ENCODE measurements at regions not wholly inside any gene's neighbourhood (a gene's known extent, or its start where the extent isn't known, plus 50 kb on each side); places are given as distances from the start of the nearest gene placed in this dataset.

- H3K27ac Mint-ChIP-seq = no peak overlapping the region
- ATAC-seq (replicated peaks) = no peak
- no peaks in the 10 kb centered on the region for H3K4me1 Mint-ChIP-seq
- no peaks in the 10 kb centered on the region for H3K36me3 Mint-ChIP-seq (ENCODE audit: low read depth)
- peaks cover 5% of the 10 kb centered on the region for H3K9me3 Mint-ChIP-seq
- no peak overlapping the region for H3K4me3 Mint-ChIP-seq
- peaks cover 12% of the 10 kb centered on the region for H3K27me3 Mint-ChIP-seq
These were observed 401.5 kb downstream of the NPHP4 start for GRCh38 chr1:5590717-5591116.

- Mint-ChIP-seq H3K36me3 (ENCODE audit: low read depth) (no peaks in the 10 kb centered on the region), H3K9me3 (peaks cover 5% of the 10 kb centered on the region), H3K4me3 (no peak overlapping the region)
These were observed 405.6 kb downstream of the NPHP4 start for GRCh38 chr1:5586629-5587028.

GRCh38 chr1:5585256-5585655 lies 407.0 kb downstream of the NPHP4 start:
- Mint-ChIP-seq H3K27ac (no peak overlapping the region), H3K9me3 (peaks cover 5% of the 10 kb centered on the region), H3K27me3 (peaks cover 31% of the 10 kb centered on the region), H3K36me3 (ENCODE audit: low read depth) (no peaks in the 10 kb centered on the region), H3K4me3 (no peak overlapping the region), H3K4me1 (no peaks in the 10 kb centered on the region)
- ATAC-seq (replicated peaks) = no peak

More at GRCh38 chr1:5586629-5587028, 405.6 kb downstream of the NPHP4 start:
- Mint-ChIP-seq H3K27ac (no peak overlapping the region), H3K4me1 (no peaks in the 10 kb centered on the region), H3K27me3 (peaks cover 22% of the 10 kb centered on the region)
- no peak for ATAC-seq (replicated peaks)

- ATAC-seq (replicated peaks) = no peak
- H3K36me3 Mint-ChIP-seq (ENCODE audit: low read depth) = no peaks in the 10 kb centered on the region
- H3K9me3 Mint-ChIP-seq = no peaks in the 10 kb centered on the region
- H3K4me3 Mint-ChIP-seq = no peak overlapping the region
- no peak overlapping the region for H3K27ac Mint-ChIP-seq
- no peaks in the 10 kb centered on the region for H3K4me1 Mint-ChIP-seq
- peaks cover 39% of the 10 kb centered on the region for H3K27me3 Mint-ChIP-seq
These were observed 411.3 kb downstream of the NPHP4 start for GRCh38 chr1:5580926-5581325.

- Mint-ChIP-seq H3K36me3 (ENCODE audit: low read depth) (no peaks in the 10 kb centered on the region), H3K9me3 (no peaks in the 10 kb centered on the region), H3K4me3 (no peak overlapping the region), H3K27ac (no peak overlapping the region), H3K4me1 (no peaks in the 10 kb centered on the region), H3K27me3 (peaks cover 39% of the 10 kb centered on the region)
- no peak for ATAC-seq (replicated peaks)
These were observed 412.3 kb downstream of the NPHP4 start for GRCh38 chr1:5579966-5580365.

- peaks cover 39% of the 10 kb centered on the region for H3K27me3 Mint-ChIP-seq
- H3K4me3 Mint-ChIP-seq = no peak overlapping the region
- no peak overlapping the region for H3K27ac Mint-ChIP-seq
- ATAC-seq (replicated peaks) = no peak
- no peaks in the 10 kb centered on the region for H3K4me1 Mint-ChIP-seq
- H3K36me3 Mint-ChIP-seq (ENCODE audit: low read depth) = no peaks in the 10 kb centered on the region
- H3K9me3 Mint-ChIP-seq = no peaks in the 10 kb centered on the region
These were observed 413.5 kb downstream of the NPHP4 start for GRCh38 chr1:5578690-5579089.

GRCh38 chr1:5577255-5578040 lies 414.8 kb downstream of the NPHP4 start:
- no peak for ATAC-seq (replicated peaks)
- Mint-ChIP-seq H3K36me3 (ENCODE audit: low read depth) (no peaks in the 10 kb centered on the region), H3K4me1 (no peaks in the 10 kb centered on the region), H3K27me3 (peaks cover 32% of the 10 kb centered on the region), H3K9me3 (no peaks in the 10 kb centered on the region), H3K4me3 (no peak overlapping the region), H3K27ac (no peak overlapping the region)

- Mint-ChIP-seq H3K9me3 (no peaks in the 10 kb centered on the region), H3K4me1 (no peaks in the 10 kb centered on the region), H3K36me3 (ENCODE audit: low read depth) (no peaks in the 10 kb centered on the region), H3K27ac (no peak overlapping the region), H3K27me3 (peaks cover 29% of the 10 kb centered on the region), H3K4me3 (no peak overlapping the region)
- ATAC-seq (replicated peaks) = no peak
These were observed 415.6 kb downstream of the NPHP4 start for GRCh38 chr1:5576673-5577065.

GRCh38 chr1:5576011-5576672 lies 416.1 kb downstream of the NPHP4 start:
- no peak for ATAC-seq (replicated peaks)
- no peak overlapping the region for H3K4me3 Mint-ChIP-seq
- peaks cover 1% of the 10 kb centered on the region for H3K9me3 Mint-ChIP-seq
- no peaks in the 10 kb centered on the region for H3K4me1 Mint-ChIP-seq
- no peaks in the 10 kb centered on the region for H3K36me3 Mint-ChIP-seq (ENCODE audit: low read depth)
- no peak overlapping the region for H3K27ac Mint-ChIP-seq
- peaks cover 24% of the 10 kb centered on the region for H3K27me3 Mint-ChIP-seq

- Mint-ChIP-seq H3K9me3 (peaks cover 4% of the 10 kb centered on the region), H3K4me1 (no peaks in the 10 kb centered on the region), H3K36me3 (ENCODE audit: low read depth) (no peaks in the 10 kb centered on the region), H3K27ac (no peak overlapping the region), H3K4me3 (no peak overlapping the region), H3K27me3 (peaks cover 20% of the 10 kb centered on the region)
- ATAC-seq (replicated peaks) = no peak
These were observed 416.8 kb downstream of the NPHP4 start for GRCh38 chr1:5575396-5575940.

GRCh38 chr1:5574641-5575040 lies 417.6 kb downstream of the NPHP4 start:
- ATAC-seq (replicated peaks) = no peak
- no peaks in the 10 kb centered on the region for H3K4me1 Mint-ChIP-seq
- H3K4me3 Mint-ChIP-seq = no peak overlapping the region
- peaks cover 20% of the 10 kb centered on the region for H3K27me3 Mint-ChIP-seq
- H3K9me3 Mint-ChIP-seq = peaks cover 4% of the 10 kb centered on the region
- no peaks in the 10 kb centered on the region for H3K36me3 Mint-ChIP-seq (ENCODE audit: low read depth)
- no peak overlapping the region for H3K27ac Mint-ChIP-seq

GRCh38 chr1:5572794-5573193 lies 419.4 kb downstream of the NPHP4 start:
- H3K4me1 Mint-ChIP-seq = no peaks in the 10 kb centered on the region
- H3K9me3 Mint-ChIP-seq = peaks cover 4% of the 10 kb centered on the region
- peaks cover 9% of the 10 kb centered on the region for H3K27me3 Mint-ChIP-seq

GRCh38 chr1:5571861-5572401 lies 420.3 kb downstream of the NPHP4 start:
- peaks cover 4% of the 10 kb centered on the region for H3K9me3 Mint-ChIP-seq
- ATAC-seq (replicated peaks) = no peak
- H3K27me3 Mint-ChIP-seq = peaks cover 12% of the 10 kb centered on the region
- H3K4me1 Mint-ChIP-seq = no peaks in the 10 kb centered on the region
- no peak overlapping the region for H3K4me3 Mint-ChIP-seq
- no peaks in the 10 kb centered on the region for H3K36me3 Mint-ChIP-seq (ENCODE audit: low read depth)
- H3K27ac Mint-ChIP-seq = no peak overlapping the region

More at GRCh38 chr1:5572794-5573193, 419.4 kb downstream of the NPHP4 start:
- Mint-ChIP-seq H3K36me3 (ENCODE audit: low read depth) (no peaks in the 10 kb centered on the region), H3K4me3 (no peak overlapping the region), H3K27ac (no peak overlapping the region)
- no peak for ATAC-seq (replicated peaks)

GRCh38 chr1:5571438-5571837 lies 420.8 kb downstream of the NPHP4 start:
- peaks cover 12% of the 10 kb centered on the region for H3K27me3 Mint-ChIP-seq
- peaks cover 4% of the 10 kb centered on the region for H3K9me3 Mint-ChIP-seq
- no peak for ATAC-seq (replicated peaks)
- no peaks in the 10 kb centered on the region for H3K36me3 Mint-ChIP-seq (ENCODE audit: low read depth)
- no peaks in the 10 kb centered on the region for H3K4me1 Mint-ChIP-seq
- no peak overlapping the region for H3K27ac Mint-ChIP-seq
- no peak overlapping the region for H3K4me3 Mint-ChIP-seq

GRCh38 chr1:5570931-5571330 lies 421.3 kb downstream of the NPHP4 start:
- Mint-ChIP-seq H3K9me3 (peaks cover 4% of the 10 kb centered on the region), H3K4me1 (no peaks in the 10 kb centered on the region), H3K27me3 (peaks cover 12% of the 10 kb centered on the region), H3K4me3 (no peak overlapping the region), H3K36me3 (ENCODE audit: low read depth) (no peaks in the 10 kb centered on the region), H3K27ac (no peak overlapping the region)
- ATAC-seq (replicated peaks) = no peak
